GM23338 (cell line): ENCODE measurements at regions not wholly inside any gene's neighbourhood (a gene's known extent, or its start where the extent isn't known, plus 50 kb on each side); places are given as distances from the start of the nearest gene placed in this dataset.

Source experiments
- ATAC-seq: fragments of 200-7000 bp; cut with Tn5 transposase; 3 replicates; pipeline ENCODE4 v1.9.1; 2020
- DNase-seq: peaks from one replicate; pipeline ENCODE4 v3.0.0-alpha.2; 2015; ENCODE audit warnings: low spot score
- H2AFZ ChIP-seq: fragments of 200-600 bp; sonication (generic); 2 replicates; pipeline ENCODE4 v1.8.0; 2016; ENCODE audit warnings: antibody characterized with exemption, mild to moderate bottlenecking, moderate library complexity
- H3F3A ChIP-seq: fragments of 200-600 bp; sonication (generic); replicated peaks from 2 replicates; pipeline ENCODE4 v1.8.0; 2017; ENCODE audit warnings: antibody characterized with exemption, mixed run types, low read depth
- H3K27ac ChIP-seq: fragments of 200-600 bp; sonication (generic); 2 replicates; pipeline ENCODE4 v1.6.1; 2016; ENCODE audit warnings: low read depth
- H3K27me3 ChIP-seq: fragments of 200-600 bp; sonication (generic); 2 replicates; pipeline ENCODE4 v1.8.0; 2016; ENCODE audit warnings: mild to moderate bottlenecking, mixed run types, moderate library complexity; ENCODE audit not compliant: insufficient read depth
- H3K36me3 ChIP-seq: fragments of 200-600 bp; sonication (generic); 2 replicates; pipeline ENCODE4 v1.8.0; 2016; ENCODE audit warnings: mild to moderate bottlenecking; ENCODE audit not compliant: insufficient read depth
- H3K4me1 ChIP-seq: fragments of 200-600 bp; sonication (generic); 2 replicates; pipeline ENCODE4 v1.8.0; 2016; ENCODE audit warnings: mild to moderate bottlenecking, moderate library complexity; ENCODE audit not compliant: insufficient read depth
- H3K4me2 ChIP-seq: fragments of 200-600 bp; sonication (generic); 2 replicates; pipeline ENCODE4 v1.7.1; 2017; ENCODE audit warnings: mixed run types
- H3K4me3 ChIP-seq: fragments of 200-600 bp; sonication (generic); 2 replicates; pipeline ENCODE4 v1.6.1; 2016; ENCODE audit warnings: mixed run types
- H3K79me2 ChIP-seq: fragments of 200-600 bp; sonication (generic); replicated peaks from 2 replicates; pipeline ENCODE4 v1.8.0; 2017; ENCODE audit warnings: mild to moderate bottlenecking; ENCODE audit not compliant: insufficient read depth
- H3K9me2 ChIP-seq: fragments of 200-600 bp; sonication (generic); 2 replicates; pipeline ENCODE4 v1.8.0; 2017; ENCODE audit not compliant: insufficient read depth
- H4K20me1 ChIP-seq: fragments of 200-600 bp; sonication (generic); replicated peaks from 2 replicates; pipeline ENCODE4 v1.8.0; 2017; ENCODE audit warnings: mild to moderate bottlenecking; ENCODE audit not compliant: insufficient read depth
- H3K27ac Mint-ChIP-seq: 2 replicates; pipeline ENCODE4 v1.8.0; 2020; ENCODE audit warnings: inconsistent platforms, mild to moderate bottlenecking, moderate library complexity, mixed read lengths
- H3K27me3 Mint-ChIP-seq: 3 replicates; pipeline ENCODE4 v1.8.0; 2022; ENCODE audit warnings: low read depth, mild to moderate bottlenecking, moderate library complexity, mixed read lengths, inconsistent platforms; ENCODE audit not compliant: insufficient read depth, poor library complexity
- H3K36me3 Mint-ChIP-seq: 3 replicates; pipeline ENCODE4 v1.8.0; 2021; ENCODE audit warnings: low read depth, mild to moderate bottlenecking, inconsistent platforms, moderate library complexity, mixed read lengths
- H3K4me1 Mint-ChIP-seq: 3 replicates; pipeline ENCODE4 v1.8.0; 2020; ENCODE audit warnings: mild to moderate bottlenecking, inconsistent platforms, mixed read lengths
- H3K4me3 Mint-ChIP-seq: 3 replicates; pipeline ENCODE4 v1.8.0; 2021; ENCODE audit warnings: moderate library complexity, mild to moderate bottlenecking, inconsistent platforms, mixed read lengths
- H3K9me3 Mint-ChIP-seq: 3 replicates; pipeline ENCODE4 v1.8.0; 2020; ENCODE audit warnings: moderate library complexity, mild to moderate bottlenecking, inconsistent platforms, mixed read lengths
- CTCF ChIP-seq, 2 experiments: fragments of 200-600 bp in 1 of 2; sonication (generic) in 1 of 2; conservative IDR thresholded peaks; 2 replicates each; pipeline versions ENCODE4 v1.5.1 to v1.6.1; 2016 to 2017; ENCODE audit warnings: antibody characterized with exemption in 2 of 2, low read depth in 2 of 2, mild to moderate bottlenecking in 2 of 2, moderate library complexity in 1 of 2
- ETS1 ChIP-seq: IDR thresholded peaks from 2 replicates; pipeline ENCODE4 v1.6.1; 2016; ENCODE audit warnings: antibody characterized with exemption
- JUNB ChIP-seq: IDR thresholded peaks from one replicate; pipeline ENCODE4 v1.6.1; 2016; ENCODE audit warnings: antibody characterized with exemption; ENCODE audit not compliant: unreplicated experiment
- POLR2AphosphoS5 ChIP-seq: IDR thresholded peaks from 2 replicates; pipeline ENCODE4 v1.6.1; 2016; ENCODE audit warnings: antibody characterized with exemption, low read depth
- REST ChIP-seq: IDR thresholded peaks from one replicate; pipeline ENCODE4 v1.6.1; 2018; ENCODE audit warnings: antibody characterized with exemption; ENCODE audit not compliant: unreplicated experiment
- STAT1 ChIP-seq: IDR thresholded peaks from one replicate; pipeline ENCODE4 v1.6.1; 2016; ENCODE audit warnings: antibody characterized with exemption; ENCODE audit not compliant: unreplicated experiment
- ZNF331 ChIP-seq: fragments of 250-450 bp; sonication (Bioruptor Pico); IDR thresholded peaks from 2 replicates; pipeline ENCODE4 v1.5.0; 2020; ENCODE audit warnings: low read depth, mild to moderate bottlenecking, moderate library complexity
- ZNF462 ChIP-seq: fragments of 250-450 bp; sonication (Bioruptor Pico); IDR thresholded peaks from 2 replicates; pipeline ENCODE4 v1.5.0; 2020; ENCODE audit warnings: mild to moderate bottlenecking, moderate library complexity

GRCh38 chr6:33929575-33930288 lies 125.9 kb upstream of the MLN start (continued):
- TF ChIP-seq ZNF462 (CRISPR knock-in tag) (no peak), POLR2AphosphoS5 (no peak), CTCF (conservative IDR thresholded peaks at IDR 0.05; ENCODE audit: low read depth in 2 of 2) (no peak), JUNB (no peak), STAT1 (no peak)

GRCh38 chr6:33927616-33928015 lies 123.8 kb upstream of the MLN start:
- no peak overlapping the region for H3K27ac ChIP-seq
- Mint-ChIP-seq H3K36me3 (peaks cover 6% of the 10 kb centered on the region; the same call in 2 of the 3 replicates), H3K9me3 (peaks cover 5% of the 10 kb centered on the region; the same call in 2 of the 3 replicates), H3K27ac (no peak overlapping the region), H3K4me1 (peaks cover 19% of the 10 kb centered on the region), H3K27me3 (peaks cover 10% of the 10 kb centered on the region), H3K4me3 (no peak overlapping the region)
- H3F3A ChIP-seq, result no peaks in the 10 kb centered on the region
- H4K20me1 ChIP-seq, result no peaks in the 10 kb centered on the region
- H3K27me3 ChIP-seq, result no peaks in the 10 kb centered on the region
- TF ChIP-seq ZNF331 (CRISPR knock-in tag) (no peak), REST (no peak), ETS1 (no peak), JUNB (no peak), CTCF (conservative IDR thresholded peaks at IDR 0.05; ENCODE audit: low read depth in 2 of 2) (no peak)
- no peaks in the 10 kb centered on the region for H3K9me2 ChIP-seq
- no peak overlapping the region for H2AFZ ChIP-seq
- H3K36me3 ChIP-seq, result no peaks in the 10 kb centered on the region
- H3K79me2 ChIP-seq, result no peaks in the 10 kb centered on the region
- no peak overlapping the region for H3K4me2 ChIP-seq
- H3K4me1 ChIP-seq, result peaks cover 13% of the 10 kb centered on the region; the same call in 1 of the 2 replicates
- H3K4me3 ChIP-seq, result no peak overlapping the region
- ATAC-seq, result no peak
- DNase-seq, result no peak
